IMR-90 (cell line): ENCODE measurements at regions not wholly inside any gene's neighbourhood (a gene's known extent, or its start where the extent isn't known, plus 50 kb on each side); places are given as distances from the start of the nearest gene placed in this dataset.

Source experiments
- ATAC-seq: fragments of 200-7000 bp; cut with Tn5 transposase; 2 replicates; pipeline ENCODE4 v1.9.1; 2020; ENCODE audit warnings: low read depth, mild to moderate bottlenecking, moderate library complexity
- BruUV-seq: library from RNA; stranded (reverse); fragments of 400-500 nt; replicated peaks from 2 replicates; lab custom pipeline; 2021; lab: Mats Ljungman, UMichigan
- CTCF ChIA-PET: fragments of 300-600 bp; formaldehyde crosslinking; extraction: SDS; loops from one replicate; lab custom pipeline; 2021; ENCODE audit warnings: antibody characterized with exemption; lab: Yijun Ruan, JAX
- POLR2A ChIA-PET: fragments of 300-600 bp; sonication (Branson Sonifier 250); formaldehyde crosslinking; loops from one replicate; lab custom pipeline; 2022; ENCODE audit warnings: antibody characterized with exemption; ENCODE audit not compliant: unreplicated experiment; lab: Charles Lee
- DNase-seq: peaks from one replicate; pipeline ENCODE4 v3.0.0; 2013
- H2AFZ ChIP-seq: replicated peaks from 2 replicates; pipeline ENCODE3; 2013; ENCODE audit warnings: low read length, mild to moderate bottlenecking; ENCODE audit not compliant: poor library complexity
- H2AK5ac ChIP-seq: 2 replicates; pipeline ENCODE4 v1.6.1; 2013; ENCODE audit warnings: low read depth, low read length, inconsistent platforms
- H2AK9ac ChIP-seq: replicated peaks from 2 replicates; pipeline ENCODE3; 2013; ENCODE audit warnings: mild to moderate bottlenecking, low read depth, low read length, moderate library complexity; ENCODE audit not compliant: poor library complexity
- H2BK120ac ChIP-seq: 2 replicates; pipeline ENCODE4 v1.6.1; 2013; ENCODE audit warnings: low read depth, low read length, inconsistent platforms
- H2BK15ac ChIP-seq: 3 replicates; pipeline ENCODE4 v1.6.1; 2013; ENCODE audit warnings: low read depth, low read length, inconsistent platforms
- H2BK20ac ChIP-seq: 2 replicates; pipeline ENCODE4 v1.6.1; 2013; ENCODE audit warnings: low read depth, mild to moderate bottlenecking, inconsistent platforms, low read length, moderate library complexity
- H2BK5ac ChIP-seq: 2 replicates; pipeline ENCODE4 v1.6.1; 2013; ENCODE audit warnings: mild to moderate bottlenecking, low read depth, low read length, inconsistent platforms; ENCODE audit not compliant: poor library complexity, severe bottlenecking
- H3K14ac ChIP-seq: replicated peaks from 2 replicates; pipeline ENCODE4 v1.6.1; 2013; ENCODE audit warnings: low read depth, low read length, inconsistent platforms
- H3K18ac ChIP-seq: 2 replicates; pipeline ENCODE4 v1.6.1; 2013; ENCODE audit warnings: low read depth, low read length, control low read depth
- H3K23ac ChIP-seq: 2 replicates; pipeline ENCODE4 v1.6.1; 2013; ENCODE audit warnings: low read depth, low read length, inconsistent platforms
- H3K27ac ChIP-seq: 2 replicates; pipeline ENCODE4 v1.5.1; 2013; ENCODE audit warnings: mild to moderate bottlenecking, control low read depth, low read length; ENCODE audit not compliant: insufficient read depth
- H3K27me3 ChIP-seq: 2 replicates; pipeline ENCODE4 v1.6.1; 2013; ENCODE audit warnings: low read length; ENCODE audit not compliant: control insufficient read depth, insufficient read depth
- H3K36me3 ChIP-seq: 2 replicates; pipeline ENCODE4 v1.6.1; 2013; ENCODE audit warnings: low read length, mixed read lengths; ENCODE audit not compliant: control insufficient read depth, insufficient read depth
- H3K4ac ChIP-seq: 2 replicates; pipeline ENCODE4 v1.6.1; 2013; ENCODE audit warnings: low read depth, low read length, inconsistent platforms
- H3K4me1 ChIP-seq: 2 replicates; pipeline ENCODE4 v1.6.1; 2013; ENCODE audit warnings: low read length, mixed read lengths; ENCODE audit not compliant: control insufficient read depth, insufficient read depth
- H3K4me2 ChIP-seq: 2 replicates; pipeline ENCODE4 v1.6.1; 2013; ENCODE audit warnings: low read depth, mild to moderate bottlenecking, control low read depth, low read length, moderate library complexity
- H3K4me3 ChIP-seq: 2 replicates; pipeline ENCODE4 v1.5.1; 2013; ENCODE audit warnings: low read depth, mild to moderate bottlenecking, control low read depth, low read length, moderate library complexity; ENCODE audit not compliant: insufficient read depth
- H3K56ac ChIP-seq: 2 replicates; pipeline ENCODE4 v1.6.1; 2013; ENCODE audit warnings: low read length, inconsistent platforms; ENCODE audit not compliant: insufficient read depth; ENCODE audit errors: extremely low read depth
- H3K79me1 ChIP-seq, 2 experiments: 2 replicates each; pipeline ENCODE4 v1.6.1; 2013; ENCODE audit warnings: low read length in 2 of 2, inconsistent platforms in 1 of 2, low read depth in 1 of 2
- H3K9ac ChIP-seq: 2 replicates; pipeline ENCODE4 v1.6.1; 2013; ENCODE audit warnings: low read depth, low read length, control low read depth
- H3K9me1 ChIP-seq: 2 replicates; pipeline ENCODE4 v1.6.1; 2013; ENCODE audit warnings: low read length, inconsistent platforms; ENCODE audit not compliant: insufficient read depth
- H3K9me3 ChIP-seq: 2 replicates; pipeline ENCODE4 v1.6.1; 2013; ENCODE audit warnings: low read length; ENCODE audit not compliant: control insufficient read depth, insufficient read depth
- H4K20me1 ChIP-seq: 2 replicates; pipeline ENCODE4 v1.6.1; 2013; ENCODE audit warnings: low read length, inconsistent platforms; ENCODE audit not compliant: insufficient read depth
- H4K5ac ChIP-seq: 2 replicates; pipeline ENCODE4 v1.6.1; 2013; ENCODE audit warnings: mild to moderate bottlenecking, low read depth, low read length, control low read depth
- H4K8ac ChIP-seq, 2 experiments: 2 replicates each; pipeline ENCODE4 v1.6.1; 2013; ENCODE audit warnings: low read depth in 2 of 2, low read length in 2 of 2, control low read depth in 1 of 2, inconsistent platforms in 1 of 2
- H4K91ac ChIP-seq: 2 replicates; pipeline ENCODE4 v1.6.1; 2013; ENCODE audit warnings: low read depth, low read length, inconsistent platforms; ENCODE audit not compliant: insufficient read depth
- CEBPB ChIP-seq: IDR thresholded peaks from 2 replicates; pipeline ENCODE4 v1.6.1; 2012; ENCODE audit warnings: low read depth, low read length, improper control_type of control experiment
- CHD1 ChIP-seq: IDR thresholded peaks from 2 replicates; pipeline ENCODE4 v1.6.1; 2012; ENCODE audit warnings: low read depth, low read length, improper control_type of control experiment
- ELK1 ChIP-seq: fragments of 150-350 bp; IDR thresholded peaks from 2 replicates; pipeline ENCODE4 v1.6.1; 2016; ENCODE audit warnings: low read depth, mild to moderate bottlenecking, low read length, moderate library complexity, borderline replicate concordance
- MXI1 ChIP-seq: IDR thresholded peaks from 2 replicates; pipeline ENCODE4 v1.6.1; 2012; ENCODE audit warnings: low read depth, mild to moderate bottlenecking, low read length, moderate library complexity, borderline replicate concordance
- NFE2L2 ChIP-seq: fragments of 150-350 bp; IDR thresholded peaks from 2 replicates; pipeline ENCODE4 v1.6.1; 2016; ENCODE audit warnings: low read depth, mild to moderate bottlenecking, low read length
- RCOR1 ChIP-seq: IDR thresholded peaks from 2 replicates; pipeline ENCODE4 v1.6.1; 2012; ENCODE audit warnings: mild to moderate bottlenecking, low read length, improper control_type of control experiment; ENCODE audit not compliant: insufficient replicate concordance
- WGBS, 2 experiments: methylation state at CpG; one replicate each; pipeline versions ENCODE4 v1.1.5 to v1.1.7; 2013; ENCODE audit warnings: missing lambda C conversion rate in 2 of 2; ENCODE audit not compliant: insufficient read length in 1 of 2; ENCODE audit errors: extremely low coverage in 2 of 2; 5-methylcytosine and 5-hydroxymethylcytosine counted together
- dilution Hi-C: fragments of 300-500 bp; cut with HindIII; formaldehyde crosslinking; loops from one replicate; pipeline ENCODE4 v1.14.3; 2018; ENCODE audit warnings: low sequenced_read_pairs; ENCODE audit not compliant: unreplicated experiment
- in situ Hi-C: fragments of 300-500 bp; cut with MboI; formaldehyde crosslinking; loops from 3 replicates; pipeline ENCODE4 v1.14.3; 2019; ENCODE audit warnings: low sequenced_read_pairs, inconsistent platforms, mixed read lengths
- intact Hi-C: fragments of 100-400 bp; cut with micrococcal nuclease; formaldehyde crosslinking; loops from 2 replicates; pipeline ENCODE4 v1.10.0; 2022
- TF ChIP-seq, protein P1 (sequence below): fragments of 150-350 bp; IDR thresholded peaks from 2 replicates; pipeline ENCODE4 v1.6.1; 2017; ENCODE audit warnings: mild to moderate bottlenecking, antibody characterized with exemption, low read length, low read depth

GRCh38 chr7:17098515-17098914, 199.9 kb upstream of the AHR start:
- dilution Hi-C loops, result no loop called here
- Histone ChIP-seq H2BK20ac (no peak overlapping the region), H2BK5ac (no peak overlapping the region), H2BK120ac (no peak overlapping the region), H2BK15ac (no peak overlapping the region), H4K5ac (no peak overlapping the region), H2AK5ac (no peak overlapping the region), H4K8ac (no peak overlapping the region), H4K20me1 (no peaks in the 10 kb centered on the region), H3K4me2 (no peak overlapping the region), H2AFZ (no peak overlapping the region), H3K23ac (no peak overlapping the region), H3K36me3 (no peaks in the 10 kb centered on the region), H3K27me3 (no peaks in the 10 kb centered on the region), H3K18ac (no peak overlapping the region), H3K4me1 (no peaks in the 10 kb centered on the region), H3K56ac (no peak overlapping the region), H4K91ac (no peak overlapping the region), H3K9me1 (no peaks in the 10 kb centered on the region), H3K4me3 (no peak overlapping the region), H3K9me3 (no peaks in the 10 kb centered on the region), H3K79me1 (no peaks in the 10 kb centered on the region), H3K14ac (no peak overlapping the region), H3K4ac (no peak overlapping the region), H3K27ac (no peak overlapping the region), H3K9ac (no peak overlapping the region), H2AK9ac (no peak overlapping the region)
- BruUV-seq, result no TSS peak
- intact Hi-C loops, result no loop called here
- CTCF ChIA-PET, result no interaction called here
- POLR2A ChIA-PET, result no interaction called here
- WGBS, 2 experiments, result no CpG with 5 or more reads among the region's 1 CpG
- no peak for DNase-seq
- no peak for ATAC-seq
- in situ Hi-C loops, result no loop called here
- TF ChIP-seq NFE2L2 (no peak), RCOR1 (no peak), MXI1 (no peak), ELK1 (no peak), CEBPB (no peak), CHD1 (no peak)
- TF ChIP-seq, protein P1, sequence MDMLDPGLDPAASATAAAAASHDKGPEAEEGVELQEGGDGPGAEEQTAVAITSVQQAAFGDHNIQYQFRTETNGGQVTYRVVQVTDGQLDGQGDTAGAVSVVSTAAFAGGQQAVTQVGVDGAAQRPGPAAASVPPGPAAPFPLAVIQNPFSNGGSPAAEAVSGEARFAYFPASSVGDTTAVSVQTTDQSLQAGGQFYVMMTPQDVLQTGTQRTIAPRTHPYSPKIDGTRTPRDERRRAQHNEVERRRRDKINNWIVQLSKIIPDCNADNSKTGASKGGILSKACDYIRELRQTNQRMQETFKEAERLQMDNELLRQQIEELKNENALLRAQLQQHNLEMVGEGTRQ, result no peak
